ENCODE measurements at regions not wholly inside any gene's neighbourhood (a gene's known extent, or its start where the extent isn't known, plus 50 kb on each side); places are given as distances from the start of the nearest gene placed in this dataset.

- DNase-seq (ENCODE audit: low read depth in 3 of 3), result no peak
These were observed 776.5 kb downstream of the KCNT2 start for GRCh38 chr1:195831789-195832188.

- DNase-seq (ENCODE audit: low read depth in 3 of 3), result no peak
These were observed 779.9 kb downstream of the KCNT2 start for GRCh38 chr1:195828325-195828724.

GRCh38 chr1:195820925-195821324 lies 787.3 kb downstream of the KCNT2 start:
- DNase-seq (ENCODE audit: low read depth in 3 of 3), result no peak

- no peak for DNase-seq (ENCODE audit: low read depth in 3 of 3)
These were observed 802.2 kb downstream of the KCNT2 start for GRCh38 chr1:195806060-195806459.

GRCh38 chr1:195804547-195804946 lies 803.7 kb downstream of the KCNT2 start:
- no peak for DNase-seq (ENCODE audit: low read depth in 3 of 3)

DNA sequence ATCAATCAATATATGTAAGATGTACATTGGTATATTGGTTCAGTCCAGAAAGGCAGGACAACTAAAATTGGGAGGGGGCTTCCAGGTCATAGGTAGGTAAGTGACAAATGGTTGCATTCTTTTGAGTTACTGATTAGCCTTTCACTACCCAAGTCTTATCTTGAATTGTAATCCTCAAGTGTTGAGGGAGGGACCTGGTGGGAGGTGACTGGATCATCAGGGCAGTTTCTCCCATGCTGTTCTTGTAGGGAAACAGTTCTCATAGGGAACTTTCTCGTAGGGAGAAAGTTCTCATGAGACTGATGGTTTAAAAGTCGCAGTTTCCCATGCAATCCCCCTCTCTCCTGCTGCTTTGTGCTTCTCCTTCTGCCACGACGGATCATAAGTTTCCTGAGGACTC lies 809.2 kb downstream of the KCNT2 start:
- DNase-seq (ENCODE audit: low read depth in 3 of 3), result no peak

DNA sequence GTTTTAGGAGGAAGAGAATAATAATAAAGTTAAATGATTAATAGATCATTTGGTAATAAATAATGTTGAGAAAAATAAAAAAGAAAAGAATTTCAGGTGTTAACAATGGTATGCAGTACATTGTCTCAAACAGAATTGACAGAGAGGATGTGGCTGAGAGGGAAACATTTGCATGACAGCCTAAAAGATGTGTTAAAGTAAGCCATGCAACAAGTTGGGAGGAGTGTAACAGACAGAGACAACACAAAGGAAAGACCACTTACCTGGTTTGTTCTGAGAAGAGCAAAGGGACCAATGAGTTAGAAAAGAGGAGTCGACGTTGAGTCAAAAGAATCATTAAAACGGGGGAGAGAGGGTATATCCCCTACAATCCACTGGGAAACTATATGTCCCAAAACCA lies 814.0 kb downstream of the KCNT2 start:
- no peak for DNase-seq (ENCODE audit: low read depth in 3 of 3)

DNA sequence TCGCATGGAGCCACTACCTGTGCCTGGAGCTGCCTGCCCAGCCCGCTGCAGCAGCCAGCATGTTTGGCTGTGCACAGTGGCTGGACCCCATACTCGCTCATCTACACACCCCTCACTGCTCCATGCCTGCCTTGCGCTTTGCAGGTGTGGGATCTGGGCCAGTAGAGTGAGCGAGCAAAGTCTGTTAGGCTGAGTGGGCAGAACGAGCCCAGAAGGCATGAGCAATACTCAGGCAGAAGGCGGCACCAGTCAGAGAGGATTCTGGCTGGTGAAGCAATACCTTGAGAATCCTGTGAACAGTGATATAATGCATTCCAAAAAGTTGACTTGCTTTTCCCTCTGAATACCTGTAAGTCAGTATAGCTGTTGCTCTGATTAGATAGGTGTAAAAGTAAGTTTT lies 816.4 kb downstream of the KCNT2 start:
- DNase-seq (ENCODE audit: low read depth in 3 of 3), result no peak

DNA sequence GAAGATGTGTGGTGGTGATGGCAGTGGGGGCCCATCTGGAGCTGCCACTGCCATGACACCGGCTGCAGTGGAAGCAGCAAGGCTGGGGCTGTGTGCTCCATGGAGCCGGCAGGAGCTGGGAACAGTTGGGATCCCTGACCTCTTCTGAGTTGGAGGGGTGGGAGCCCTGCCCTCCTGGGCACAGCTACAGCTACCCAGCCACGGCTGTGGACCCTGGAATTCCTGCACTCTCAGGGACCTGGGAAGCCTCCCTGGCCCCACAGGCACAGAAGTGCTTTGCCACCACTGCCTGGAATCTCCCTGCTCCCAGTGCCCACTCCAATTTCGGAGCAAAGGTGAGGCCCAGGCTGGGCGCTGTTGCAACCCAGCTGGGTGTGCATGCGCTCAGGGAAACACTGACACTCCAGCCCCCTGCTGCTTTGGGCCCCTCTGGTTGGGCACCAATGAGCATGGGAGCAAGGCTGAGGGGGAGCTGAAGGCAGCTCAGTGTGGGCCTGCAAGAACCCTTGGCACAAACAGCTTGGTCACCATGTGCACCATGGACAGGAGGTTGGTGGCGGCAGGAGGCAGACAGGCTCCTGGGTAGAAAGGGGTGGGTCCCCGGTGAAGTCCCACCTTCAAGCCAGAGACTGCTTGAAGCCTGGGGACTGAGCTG lies 817.6 kb downstream of the KCNT2 start:
- no peak for DNase-seq (ENCODE audit: low read depth in 3 of 3)

GRCh38 chr1:195789321-195789720 lies 818.9 kb downstream of the KCNT2 start:
- DNase-seq (ENCODE audit: low read depth in 3 of 3), result no peak

DNA sequence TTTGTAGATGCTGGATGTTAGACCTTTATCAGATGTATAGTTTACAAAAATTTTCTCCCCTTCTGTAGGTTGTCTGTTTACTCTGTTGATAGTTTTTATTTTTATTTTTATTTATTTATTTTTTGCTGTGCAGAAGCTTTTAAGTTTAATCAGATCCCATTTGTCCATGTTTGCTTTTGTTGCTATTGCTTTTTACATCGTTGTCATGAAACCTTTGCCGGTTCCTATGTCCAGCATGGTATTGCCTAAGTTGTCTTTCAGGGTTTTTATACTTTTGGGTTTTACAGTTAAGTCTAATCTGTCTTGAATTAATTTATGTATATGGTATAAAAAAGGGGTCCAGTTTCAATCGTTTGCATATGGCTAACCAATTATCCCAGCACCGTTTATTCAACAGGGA lies 819.5 kb downstream of the KCNT2 start:
- no peak for DNase-seq (ENCODE audit: low read depth in 3 of 3)

DNA sequence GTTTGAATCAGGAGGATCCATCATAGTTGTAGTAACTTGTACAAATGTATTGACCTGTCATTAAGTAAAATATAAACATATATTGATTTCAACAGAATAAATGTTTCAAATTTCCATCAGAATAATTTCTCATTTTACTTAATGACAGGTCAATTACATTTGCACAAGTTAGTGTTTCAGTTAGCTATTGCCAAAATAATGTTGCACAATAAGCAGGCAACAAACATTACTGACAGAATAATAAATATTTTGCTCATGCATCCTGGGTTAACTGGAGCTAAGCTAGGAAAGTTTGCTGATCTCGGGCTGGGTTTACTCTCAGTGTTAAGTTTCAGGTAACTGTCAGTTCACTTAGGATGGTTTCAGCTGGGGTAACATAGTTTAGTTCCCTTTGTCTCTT lies 822.4 kb downstream of the KCNT2 start:
- DNase-seq (ENCODE audit: low read depth in 3 of 3), result no peak

DNA sequence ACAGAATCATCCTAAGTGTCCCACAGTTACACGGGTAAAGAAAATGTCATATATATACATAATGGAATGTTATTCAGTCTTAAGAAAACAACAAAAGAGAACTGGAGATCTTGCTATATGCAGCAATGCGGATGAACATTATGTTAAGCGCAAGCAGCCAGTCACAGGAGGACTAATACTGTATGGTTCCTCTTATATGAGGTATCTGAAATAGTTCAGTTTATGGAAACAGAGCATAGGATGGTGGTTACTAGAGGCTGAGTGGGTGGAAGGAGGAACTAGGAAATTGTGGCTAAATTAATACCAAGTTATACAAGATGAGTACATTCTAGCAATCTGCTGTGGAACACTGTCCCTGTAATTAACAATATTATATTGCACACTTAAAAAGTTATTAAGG lies 834.3 kb downstream of the KCNT2 start:
- no peak for DNase-seq (ENCODE audit: low read depth in 3 of 3)

DNA sequence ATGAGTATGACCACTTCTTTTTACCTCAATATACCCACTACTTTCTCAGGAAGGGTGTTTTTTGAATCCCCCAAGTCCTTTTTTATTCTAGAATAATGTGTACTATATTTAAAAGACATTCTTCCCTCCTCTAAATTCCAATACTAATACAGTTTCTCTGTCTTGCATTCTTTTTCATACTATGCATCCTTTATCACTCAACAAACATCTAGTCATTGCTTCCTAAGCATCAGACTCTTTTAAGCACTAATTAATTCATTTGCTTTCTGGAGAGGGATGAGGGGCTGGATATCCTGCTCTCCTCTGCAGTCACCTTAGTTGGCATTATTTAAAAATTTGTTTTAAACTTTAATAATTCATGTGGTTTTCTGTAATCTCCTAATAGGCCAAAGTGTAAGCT lies 838.8 kb downstream of the KCNT2 start:
- no peak for DNase-seq (ENCODE audit: low read depth in 3 of 3)

DNA sequence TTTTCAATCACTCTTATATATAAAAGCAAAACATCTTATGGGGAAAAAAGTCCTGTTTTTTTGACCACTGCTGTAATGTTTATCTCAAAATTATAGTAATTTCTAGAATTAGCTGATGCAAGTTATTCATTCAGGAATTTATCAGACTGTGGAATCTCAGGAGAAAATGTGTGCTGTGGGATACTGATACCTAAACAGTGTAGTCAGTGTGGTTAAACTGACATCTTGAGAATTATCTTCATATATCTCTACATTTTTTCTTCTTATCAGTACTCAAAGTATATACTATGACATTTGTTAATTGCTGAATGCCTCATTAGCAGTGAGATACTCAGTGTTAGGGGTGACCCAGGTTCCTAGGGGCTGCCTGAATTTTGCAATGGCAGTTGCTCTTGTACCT lies 839.3 kb downstream of the KCNT2 start:
- DNase-seq (ENCODE audit: low read depth in 3 of 3), result no peak

DNA sequence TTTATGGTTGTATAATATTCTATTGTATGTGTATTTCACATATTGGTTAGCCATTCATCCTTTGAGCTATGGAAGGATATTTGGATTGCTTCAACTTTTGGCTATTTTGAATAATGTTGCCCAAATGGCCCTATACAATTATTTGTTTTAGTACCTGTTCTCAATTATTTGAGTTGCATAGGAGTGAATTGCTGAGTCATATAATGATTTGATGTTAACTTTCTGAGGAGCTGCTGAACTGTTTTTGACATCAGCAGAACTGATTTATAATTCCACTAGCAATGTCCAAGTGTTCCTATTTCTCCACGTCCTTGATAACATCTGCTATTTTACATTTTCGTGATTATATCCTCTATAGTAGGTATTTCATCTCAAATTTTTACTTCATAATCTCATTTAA lies 839.9 kb downstream of the KCNT2 start:
- DNase-seq (ENCODE audit: low read depth in 3 of 3), result no peak

GRCh38 chr1:195766709-195767108 lies 841.5 kb downstream of the KCNT2 start:
- DNase-seq (ENCODE audit: low read depth in 3 of 3), result no peak

DNA sequence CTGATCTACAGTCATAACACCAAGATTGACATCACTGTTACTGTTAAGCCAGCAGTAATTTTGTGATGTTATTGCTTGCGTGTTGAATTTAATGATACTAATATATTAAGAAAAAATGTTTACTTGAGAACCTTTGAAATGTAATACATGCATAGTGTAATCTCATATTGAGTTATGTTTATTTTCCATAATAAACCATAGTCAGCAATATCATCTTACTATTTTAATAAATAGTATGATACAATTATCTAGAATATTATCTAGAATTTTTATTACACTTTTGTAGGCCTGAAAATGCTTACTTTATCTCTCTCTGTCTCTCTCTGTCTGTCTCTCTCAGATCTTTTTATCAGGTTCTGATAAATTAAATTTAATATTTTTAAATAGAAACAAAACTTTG lies 843.1 kb downstream of the KCNT2 start:
- DNase-seq (ENCODE audit: low read depth in 3 of 3), result no peak

- DNase-seq (ENCODE audit: low read depth in 3 of 3), result no peak
These were observed 844.3 kb downstream of the KCNT2 start for GRCh38 chr1:195763907-195764374.

DNA sequence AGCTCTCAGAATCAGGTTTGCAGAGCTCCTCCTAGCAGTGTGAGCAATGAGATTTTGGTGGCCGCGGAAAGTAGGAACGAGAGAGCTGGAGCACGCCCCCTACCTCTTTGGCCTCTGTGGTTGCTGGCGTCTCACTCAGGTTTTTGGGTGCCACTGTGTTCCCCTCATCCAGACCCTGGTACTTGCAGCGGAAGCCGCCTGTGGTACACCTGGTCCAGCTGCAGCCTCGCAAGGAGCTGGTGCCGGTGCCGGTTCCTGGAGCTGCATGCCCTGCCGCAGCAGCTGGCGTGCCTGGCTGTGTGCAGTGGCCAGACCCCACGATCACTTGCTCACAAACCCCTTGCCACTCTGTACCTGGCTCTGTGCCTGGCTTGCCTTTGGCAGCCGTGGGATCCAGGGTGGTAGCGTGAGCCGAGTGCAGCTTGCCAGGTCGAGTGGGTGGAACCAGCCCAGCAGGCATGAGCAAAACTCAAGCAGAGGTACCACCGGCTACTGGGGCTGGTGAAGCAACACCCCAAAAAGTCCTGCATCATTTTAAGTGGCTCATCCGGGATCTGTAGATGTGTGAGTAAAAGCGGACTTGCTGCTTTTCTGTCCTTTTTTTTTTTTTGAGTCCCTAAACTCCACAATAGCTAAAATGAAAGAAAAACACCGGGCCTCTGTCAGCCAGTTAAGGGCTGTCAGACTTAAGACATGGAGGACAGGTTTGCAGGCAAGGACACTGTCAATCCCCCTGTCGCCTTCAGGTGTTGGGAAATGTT lies 844.9 kb downstream of the KCNT2 start:
- DNase-seq (ENCODE audit: low read depth in 3 of 3), result no peak

GRCh38 chr1:195761104-195761503 lies 847.1 kb downstream of the KCNT2 start:
- DNase-seq (ENCODE audit: low read depth in 3 of 3), result no peak

- DNase-seq (ENCODE audit: low read depth in 3 of 3), result no peak
These were observed 852.1 kb downstream of the KCNT2 start for GRCh38 chr1:195756109-195756508.

GRCh38 chr1:195754874-195755273 lies 853.4 kb downstream of the KCNT2 start:
- DNase-seq (ENCODE audit: low read depth in 3 of 3), result no peak

DNA sequence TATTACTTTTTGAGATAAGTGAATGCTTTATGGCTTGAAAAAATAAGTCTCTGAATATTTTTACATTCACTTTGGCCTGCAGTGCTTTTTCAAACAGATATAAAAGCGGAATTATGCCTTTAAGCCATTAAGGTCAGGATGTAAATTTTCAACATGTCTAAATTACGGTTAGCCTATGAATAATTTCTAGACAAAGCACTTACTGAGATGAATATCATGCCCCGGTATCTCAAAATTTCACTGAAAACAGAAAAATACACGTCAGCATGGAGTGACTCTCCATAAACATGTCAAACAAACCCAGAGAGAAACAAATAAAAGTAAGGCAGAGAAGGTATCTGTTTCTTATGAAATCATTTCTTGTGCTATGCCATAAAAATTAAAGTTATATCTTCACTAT lies 853.9 kb downstream of the KCNT2 start:
- no peak for DNase-seq (ENCODE audit: low read depth in 3 of 3)
